Left ventricle myocardium inferior (tissue), 1 donor: ENCODE measurements at regions not wholly inside any gene's neighbourhood (a gene's known extent, or its start where the extent isn't known, plus 50 kb on each side); places are given as distances from the start of the nearest gene placed in this dataset.

Experiments
- DNase-seq: peaks from one replicate; pipeline ENCODE4 v3.0.0-alpha.2; 2020
- H3K27ac ChIP-seq: fragments of 200-600 bp; replicated peaks from 2 replicates; pipeline ENCODE4 v1.8.0; 2021
- H3K27me3 ChIP-seq: fragments of 200-600 bp; 2 replicates; pipeline ENCODE4 v1.8.0; 2021; ENCODE audit warnings: low read depth
- H3K36me3 ChIP-seq: fragments of 200-600 bp; 2 replicates; pipeline ENCODE4 v1.8.0; 2021
- H3K4me1 ChIP-seq: fragments of 200-600 bp; 2 replicates; pipeline ENCODE4 v1.8.0; 2021
- H3K4me3 ChIP-seq: fragments of 200-600 bp; 2 replicates; pipeline ENCODE4 v1.8.0; 2021; ENCODE audit warnings: mild to moderate bottlenecking, moderate library complexity
- H3K9me3 ChIP-seq: fragments of 200-600 bp; replicated peaks from 2 replicates; pipeline ENCODE4 v1.8.0; 2021
- intact Hi-C: fragments of 100-400 bp; cut with micrococcal nuclease; formaldehyde crosslinking; loops from one replicate; pipeline ENCODE4 v1.11.0; 2022
- TF ChIP-seq, protein P1 (sequence below): fragments of 200-600 bp; IDR thresholded peaks from 2 replicates; pipeline ENCODE4 v1.8.0; 2021; ENCODE audit warnings: antibody characterized with exemption, mild to moderate bottlenecking, borderline replicate concordance
- donor health status: DM: no; HTN: yes; CAD: no; lungs with severe emphysema.

DNA sequence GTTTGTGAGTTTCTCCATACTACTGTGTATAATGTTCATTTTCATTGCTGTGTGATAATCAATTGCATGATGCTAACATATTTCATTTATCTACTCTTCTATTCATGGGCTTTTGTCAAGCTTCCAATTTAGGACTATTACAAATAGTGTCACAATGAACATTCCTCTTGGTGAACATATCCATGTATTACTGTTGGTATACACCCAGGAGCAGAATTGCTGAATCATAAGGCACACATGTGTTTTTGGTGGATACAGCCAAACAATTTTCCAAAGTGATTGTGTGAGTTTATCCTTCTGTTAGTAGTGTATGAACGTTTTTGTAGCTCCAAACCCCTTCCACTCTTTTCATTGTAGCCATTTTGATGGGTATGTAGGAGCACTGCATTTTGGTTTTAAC, 101.6 kb upstream of the COPS8 start:
- DNase-seq = no peak
- TF ChIP-seq, protein P1, sequence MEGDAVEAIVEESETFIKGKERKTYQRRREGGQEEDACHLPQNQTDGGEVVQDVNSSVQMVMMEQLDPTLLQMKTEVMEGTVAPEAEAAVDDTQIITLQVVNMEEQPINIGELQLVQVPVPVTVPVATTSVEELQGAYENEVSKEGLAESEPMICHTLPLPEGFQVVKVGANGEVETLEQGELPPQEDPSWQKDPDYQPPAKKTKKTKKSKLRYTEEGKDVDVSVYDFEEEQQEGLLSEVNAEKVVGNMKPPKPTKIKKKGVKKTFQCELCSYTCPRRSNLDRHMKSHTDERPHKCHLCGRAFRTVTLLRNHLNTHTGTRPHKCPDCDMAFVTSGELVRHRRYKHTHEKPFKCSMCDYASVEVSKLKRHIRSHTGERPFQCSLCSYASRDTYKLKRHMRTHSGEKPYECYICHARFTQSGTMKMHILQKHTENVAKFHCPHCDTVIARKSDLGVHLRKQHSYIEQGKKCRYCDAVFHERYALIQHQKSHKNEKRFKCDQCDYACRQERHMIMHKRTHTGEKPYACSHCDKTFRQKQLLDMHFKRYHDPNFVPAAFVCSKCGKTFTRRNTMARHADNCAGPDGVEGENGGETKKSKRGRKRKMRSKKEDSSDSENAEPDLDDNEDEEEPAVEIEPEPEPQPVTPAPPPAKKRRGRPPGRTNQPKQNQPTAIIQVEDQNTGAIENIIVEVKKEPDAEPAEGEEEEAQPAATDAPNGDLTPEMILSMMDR = no peak
- H3K27me3 ChIP-seq = no peaks in the 10 kb centered on the region
- peaks cover 18% of the 10 kb centered on the region for H3K9me3 ChIP-seq
- peaks cover 2% of the 10 kb centered on the region for H3K4me1 ChIP-seq
- H3K4me3 ChIP-seq = no peak overlapping the region
- H3K27ac ChIP-seq = peak overlapping the region; percentile 16
- intact Hi-C loops = no loop called here
- H3K36me3 ChIP-seq = no peaks in the 10 kb centered on the region

DNA sequence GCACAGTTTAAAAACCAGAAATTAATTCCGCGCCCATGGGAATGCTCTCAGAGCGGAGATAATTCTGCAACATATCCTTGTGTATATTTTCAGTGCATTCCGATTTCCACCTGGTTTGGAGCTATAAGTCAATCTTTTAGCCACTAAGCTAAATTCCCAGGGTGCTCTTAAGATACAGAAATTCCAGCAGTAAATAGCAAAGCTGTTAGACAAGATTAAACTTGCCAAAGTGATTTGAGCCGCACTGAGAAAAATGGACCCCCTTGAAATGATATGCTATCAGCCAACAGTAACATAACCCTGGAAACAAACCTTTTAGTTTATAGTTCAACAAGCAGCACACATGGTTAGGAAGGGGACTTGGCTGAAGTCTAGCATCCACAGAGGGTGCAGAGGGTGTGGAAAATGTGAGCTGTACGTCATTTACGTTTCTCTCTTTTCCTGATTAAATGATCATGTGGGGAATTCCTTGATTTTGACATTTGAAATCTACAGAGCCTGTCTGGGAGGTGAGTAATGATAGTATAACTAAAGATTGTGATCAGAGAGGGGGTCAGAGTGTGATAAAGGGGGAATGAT, 99.8 kb upstream of the COPS8 start:
- H3K9me3 ChIP-seq = peaks cover 18% of the 10 kb centered on the region
- H3K4me3 ChIP-seq = no peak overlapping the region
- H3K4me1 ChIP-seq = peaks cover 8% of the 10 kb centered on the region
- H3K27me3 ChIP-seq = no peaks in the 10 kb centered on the region
- intact Hi-C loops = no loop called here
- TF ChIP-seq, protein P1 = no peak
- DNase-seq = no peak
- H3K27ac ChIP-seq = no peak overlapping the region
- no peaks in the 10 kb centered on the region for H3K36me3 ChIP-seq

DNA sequence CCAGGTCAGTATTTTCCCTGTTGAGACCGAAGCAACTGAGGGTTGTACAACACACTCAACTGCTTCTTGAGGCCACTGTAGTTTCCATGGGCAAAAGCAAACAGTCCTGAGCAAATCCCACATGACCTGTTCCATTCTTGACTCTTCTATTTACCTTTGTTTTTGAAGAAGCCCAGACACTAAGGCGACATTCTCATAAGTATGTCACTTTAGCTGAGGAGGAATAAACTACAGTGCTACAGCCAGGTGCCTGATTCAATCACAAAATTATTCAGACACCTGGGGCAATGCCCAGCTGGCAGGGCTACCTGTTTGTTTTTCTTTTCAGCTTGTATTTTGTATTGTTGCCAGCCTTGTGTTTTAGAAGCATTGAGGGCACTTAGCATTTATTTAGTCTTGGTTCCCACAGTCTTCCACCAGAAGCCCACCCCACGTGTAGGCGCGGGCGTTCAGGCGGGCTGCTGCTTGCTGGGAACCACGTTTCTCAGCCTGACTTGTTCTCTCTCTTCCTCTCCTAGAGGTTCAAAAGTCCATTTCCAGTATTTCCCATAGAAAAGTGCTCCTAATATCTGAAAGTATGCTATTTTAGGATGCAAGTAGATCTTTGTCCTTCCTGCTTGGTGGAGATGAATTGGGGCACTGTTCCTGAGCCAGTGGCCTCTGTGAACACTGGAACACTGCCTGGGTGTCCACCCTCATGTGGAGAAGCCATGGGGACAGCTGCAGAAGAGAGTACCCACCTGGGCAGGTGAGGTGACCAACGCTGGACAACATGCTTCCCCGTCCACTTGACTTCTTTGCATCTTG, 99.0 kb upstream of the COPS8 start:
- no peak for DNase-seq
- H3K27me3 ChIP-seq = peaks cover 5% of the 10 kb centered on the region
- H3K9me3 ChIP-seq = peaks cover 18% of the 10 kb centered on the region
- TF ChIP-seq, protein P1 = no peak
- H3K4me1 ChIP-seq = peaks cover 8% of the 10 kb centered on the region
- no peak overlapping the region for H3K4me3 ChIP-seq
- H3K27ac ChIP-seq = no peak overlapping the region
- intact Hi-C loops = no loop called here
- no peaks in the 10 kb centered on the region for H3K36me3 ChIP-seq

DNA sequence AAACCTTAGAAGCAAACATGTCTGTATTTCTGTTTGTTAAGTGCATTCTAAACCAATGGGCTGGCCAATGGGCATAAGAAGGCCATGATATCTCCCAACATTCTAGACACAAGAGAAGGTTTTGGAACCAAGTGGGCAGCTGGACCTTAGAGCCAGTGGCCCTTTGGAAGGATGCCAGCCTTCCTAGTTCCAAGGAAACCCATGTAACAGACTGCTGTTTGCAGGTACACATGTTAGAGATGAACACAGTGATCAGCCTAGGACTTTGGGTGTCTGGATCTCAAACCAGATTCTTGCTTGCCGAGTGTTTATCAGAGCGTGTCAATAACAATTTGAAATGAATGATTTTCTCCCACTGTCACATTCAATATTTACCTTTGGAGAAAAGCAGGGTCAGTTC, 97.5 kb upstream of the COPS8 start:
- TF ChIP-seq, protein P1 = no peak
- intact Hi-C loops = no loop called here
- Histone ChIP-seq H3K27ac (peak overlapping the region; percentile 74), H3K4me1 (peaks cover 8% of the 10 kb centered on the region), H3K4me3 (no peak overlapping the region), H3K27me3 (peaks cover 5% of the 10 kb centered on the region), H3K36me3 (no peaks in the 10 kb centered on the region), H3K9me3 (peaks cover 10% of the 10 kb centered on the region)
- no peak for DNase-seq

DNA sequence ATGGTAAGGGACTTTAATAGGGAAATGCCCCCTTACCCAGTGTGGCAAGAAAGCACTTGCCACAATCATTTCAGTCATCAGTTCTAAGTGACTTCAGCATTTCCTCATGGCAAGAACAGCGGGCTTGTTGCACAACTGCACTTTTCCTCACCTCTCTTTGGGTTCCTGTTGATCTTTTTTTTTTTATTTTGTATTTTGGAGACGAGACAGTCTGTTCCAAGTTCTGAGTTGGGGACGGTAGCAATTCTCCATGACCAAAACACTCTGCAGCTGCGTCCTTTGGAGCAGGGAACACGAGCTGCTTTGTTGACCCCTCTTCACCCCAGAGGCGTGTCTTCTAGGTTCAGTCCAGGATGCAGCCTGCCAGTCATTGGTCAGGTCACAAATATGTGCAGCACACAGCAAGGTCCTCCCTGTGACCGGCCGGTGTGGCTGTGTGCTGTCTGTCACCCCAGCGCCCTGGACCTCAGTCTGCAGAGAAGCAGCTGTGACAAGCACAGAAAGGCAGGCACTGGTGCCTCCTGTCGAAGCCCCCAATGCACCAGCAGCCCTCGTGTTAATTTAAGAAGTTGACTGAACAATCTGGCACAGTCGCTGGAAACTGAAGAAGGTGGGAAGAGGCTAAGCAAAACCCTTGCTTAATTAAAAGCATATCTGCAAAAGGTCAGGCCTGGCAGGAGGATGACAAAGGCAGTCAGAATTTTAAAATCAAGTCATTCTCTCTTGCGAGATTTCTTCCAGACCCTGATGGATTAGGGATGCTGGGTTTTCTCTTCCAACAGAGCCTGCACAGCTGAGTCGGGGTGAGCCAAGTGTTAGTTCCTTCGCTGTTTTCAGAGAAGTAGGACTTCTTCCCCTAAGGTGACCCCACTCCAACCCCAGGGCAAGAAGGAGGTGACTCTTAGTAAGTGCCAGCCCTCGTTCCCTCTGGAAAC, 96.7 kb upstream of the COPS8 start:
- TF ChIP-seq, protein P1 = no peak

More for the DNA sequence above, 96.7 kb upstream of the COPS8 start:
- H3K36me3 ChIP-seq = no peaks in the 10 kb centered on the region
- H3K4me3 ChIP-seq = no peak overlapping the region
- peak overlapping the region; percentile 74 for H3K27ac ChIP-seq
- DNase-seq = peak; percentile 66
- peaks cover 8% of the 10 kb centered on the region for H3K4me1 ChIP-seq
- intact Hi-C loops = no loop called here
- peaks cover 9% of the 10 kb centered on the region for H3K27me3 ChIP-seq
- peaks cover 3% of the 10 kb centered on the region for H3K9me3 ChIP-seq
